ENCODE measurements at regions not wholly inside any gene's neighbourhood (a gene's known extent, or its start where the extent isn't known, plus 50 kb on each side); places are given as distances from the start of the nearest gene placed in this dataset.

GRCh38 chr3:152175528-152175889 lies 93.2 kb upstream of the MBNL1 start:
- no peak overlapping the region for H3K4me3 ChIP-seq (ENCODE audit: low read length)
- DNase-seq (ENCODE audit: low read depth, low spot score), result no peak

GRCh38 chr3:152176241-152176640 lies 92.5 kb upstream of the MBNL1 start:
- no peak for DNase-seq (ENCODE audit: low read depth, low spot score)
- no peak overlapping the region for H3K4me3 ChIP-seq (ENCODE audit: low read length)

GRCh38 chr3:152176998-152177397 lies 91.7 kb upstream of the MBNL1 start:
- no peak overlapping the region for H3K4me3 ChIP-seq (ENCODE audit: low read length)
- DNase-seq (ENCODE audit: low read depth, low spot score), result no peak

GRCh38 chr3:152177757-152178156 lies 91.0 kb upstream of the MBNL1 start:
- DNase-seq (ENCODE audit: low read depth, low spot score), result no peak
- no peak overlapping the region for H3K4me3 ChIP-seq (ENCODE audit: low read length)

GRCh38 chr3:152183473-152183872 lies 85.3 kb upstream of the MBNL1 start:
- DNase-seq (ENCODE audit: low read depth, low spot score), result peak; percentile 70

GRCh38 chr3:152184971-152185686 lies 83.6 kb upstream of the MBNL1 start:
- no peak for DNase-seq (ENCODE audit: low read depth, low spot score)
- H3K4me3 ChIP-seq (ENCODE audit: low read length), result no peak overlapping the region

More at GRCh38 chr3:152183473-152183872, 85.3 kb upstream of the MBNL1 start:
- H3K4me3 ChIP-seq (ENCODE audit: low read length), result no peak overlapping the region

GRCh38 chr3:152185891-152186630 lies 82.7 kb upstream of the MBNL1 start:
- H3K4me3 ChIP-seq (ENCODE audit: low read length), result no peak overlapping the region
- DNase-seq (ENCODE audit: low read depth, low spot score), result no peak

GRCh38 chr3:152190636-152191183 lies 78.0 kb upstream of the MBNL1 start:
- DNase-seq (ENCODE audit: low read depth, low spot score), result no peak

GRCh38 chr3:152192050-152192449 lies 76.7 kb upstream of the MBNL1 start:
- peak; percentile 66 for DNase-seq (ENCODE audit: low read depth, low spot score)
- H3K4me3 ChIP-seq (ENCODE audit: low read length), result no peak overlapping the region; the same call in 1 of the 2 replicates

More at GRCh38 chr3:152190636-152191183, 78.0 kb upstream of the MBNL1 start:
- no peak overlapping the region for H3K4me3 ChIP-seq (ENCODE audit: low read length)

GRCh38 chr3:152192936-152193672 lies 75.6 kb upstream of the MBNL1 start:
- H3K4me3 ChIP-seq (ENCODE audit: low read length), result peak overlapping the region; percentile 35
- DNase-seq (ENCODE audit: low read depth, low spot score), result no peak

- peak overlapping the region; percentile 35 for H3K4me3 ChIP-seq (ENCODE audit: low read length)
- peak; percentile 44 for DNase-seq (ENCODE audit: low read depth, low spot score)
Observed at GRCh38 chr3:152193673-152194267, 75.0 kb upstream of the MBNL1 start.

- no peak overlapping the region for H3K4me3 ChIP-seq (ENCODE audit: low read length)
- DNase-seq (ENCODE audit: low read depth, low spot score), result no peak
Observed at GRCh38 chr3:152195206-152195605, 73.5 kb upstream of the MBNL1 start.

- DNase-seq (ENCODE audit: low read depth, low spot score), result no peak
- no peak overlapping the region for H3K4me3 ChIP-seq (ENCODE audit: low read length)
Observed at GRCh38 chr3:152196782-152197181, 71.9 kb upstream of the MBNL1 start.

- H3K4me3 ChIP-seq (ENCODE audit: low read length), result no peak overlapping the region
- no peak for DNase-seq (ENCODE audit: low read depth, low spot score)
Observed at GRCh38 chr3:152197451-152197850, 71.3 kb upstream of the MBNL1 start.

- no peak overlapping the region for H3K4me3 ChIP-seq (ENCODE audit: low read length)
- DNase-seq (ENCODE audit: low read depth, low spot score), result no peak
Observed at GRCh38 chr3:152197937-152198336, 70.8 kb upstream of the MBNL1 start.

GRCh38 chr3:152198665-152199064 lies 70.1 kb upstream of the MBNL1 start:
- H3K4me3 ChIP-seq (ENCODE audit: low read length), result no peak overlapping the region
- DNase-seq (ENCODE audit: low read depth, low spot score), result no peak

- no peak overlapping the region for H3K4me3 ChIP-seq (ENCODE audit: low read length)
- no peak for DNase-seq (ENCODE audit: low read depth, low spot score)
Observed at GRCh38 chr3:152199102-152199840, 69.5 kb upstream of the MBNL1 start.

GRCh38 chr3:152200476-152201420 lies 68.0 kb upstream of the MBNL1 start:
- DNase-seq (ENCODE audit: low read depth, low spot score), result no peak

More at GRCh38 chr3:152200476-152201420, 68.0 kb upstream of the MBNL1 start:
- H3K4me3 ChIP-seq (ENCODE audit: low read length), result no peak overlapping the region

All from Jurkat, Clone E6-1 (cell line).